ENCODE measurements at regions not wholly inside any gene's neighbourhood (a gene's known extent, or its start where the extent isn't known, plus 50 kb on each side); places are given as distances from the start of the nearest gene placed in this dataset.

DNA sequence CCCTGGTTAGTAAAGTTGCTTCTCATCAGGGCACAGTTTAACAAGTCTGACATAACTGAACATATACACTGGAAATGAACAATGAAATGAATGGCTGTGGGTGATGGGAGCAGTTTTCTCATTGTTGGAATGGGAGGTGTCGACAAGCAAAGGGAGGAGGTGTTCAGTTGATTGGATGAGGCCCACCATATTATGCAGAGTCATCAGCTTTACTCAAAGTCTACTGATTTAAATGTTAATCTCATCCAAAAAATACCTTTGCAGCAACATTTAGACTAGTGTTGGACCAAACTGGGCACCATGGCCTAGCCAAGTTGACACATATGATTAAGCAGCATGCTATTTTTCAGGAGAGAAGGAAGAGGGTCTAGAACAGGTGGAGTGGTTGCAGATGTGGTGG lies 201.7 kb downstream of the RAMP3 start:
- DNase-seq: no peak

GRCh38 chr7:45359776-45360175 lies 202.2 kb downstream of the RAMP3 start:
- DNase-seq: no peak

GRCh38 chr7:45363669-45364068 lies 206.1 kb downstream of the RAMP3 start:
- no peak for DNase-seq

DNA sequence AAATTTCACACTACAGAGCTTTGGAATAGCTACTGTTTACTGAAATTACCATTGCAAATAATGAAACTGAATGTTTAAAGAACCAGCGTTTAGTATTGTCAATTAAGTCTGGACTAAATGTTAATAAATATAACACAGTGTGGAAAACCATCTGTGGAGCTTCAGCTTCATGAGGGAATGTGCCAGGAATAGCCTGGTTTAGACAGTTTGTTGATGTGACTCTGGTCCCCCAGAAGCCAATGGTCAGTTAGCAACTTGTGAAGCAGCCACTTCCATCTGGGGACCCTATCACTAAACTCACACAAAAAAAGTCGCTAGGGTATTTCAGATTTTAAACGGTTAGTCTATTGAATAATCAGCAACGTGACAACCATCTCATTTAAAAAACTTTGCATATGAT lies 207.8 kb downstream of the RAMP3 start:
- DNase-seq: no peak

DNA sequence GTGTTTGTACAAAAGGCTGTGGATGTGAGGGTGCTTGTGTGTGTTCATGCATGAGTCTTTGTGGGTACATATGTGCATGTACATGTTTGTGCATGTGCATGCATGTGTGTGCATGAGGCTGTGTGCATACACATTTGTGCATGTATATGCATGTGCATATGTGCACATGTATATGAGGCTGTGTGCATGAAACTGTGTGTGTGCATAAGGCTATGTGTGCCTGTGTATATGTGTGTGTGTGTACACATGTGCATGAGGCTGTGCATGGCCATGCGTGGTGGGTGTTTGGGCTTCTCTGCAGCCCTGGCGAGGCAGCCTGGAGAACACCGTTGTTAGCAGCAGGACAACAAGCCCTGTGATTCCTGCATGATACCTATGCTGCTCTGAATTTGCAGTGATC lies 207.7 kb upstream of the ADCY1 start:
- DNase-seq: no peak

DNA sequence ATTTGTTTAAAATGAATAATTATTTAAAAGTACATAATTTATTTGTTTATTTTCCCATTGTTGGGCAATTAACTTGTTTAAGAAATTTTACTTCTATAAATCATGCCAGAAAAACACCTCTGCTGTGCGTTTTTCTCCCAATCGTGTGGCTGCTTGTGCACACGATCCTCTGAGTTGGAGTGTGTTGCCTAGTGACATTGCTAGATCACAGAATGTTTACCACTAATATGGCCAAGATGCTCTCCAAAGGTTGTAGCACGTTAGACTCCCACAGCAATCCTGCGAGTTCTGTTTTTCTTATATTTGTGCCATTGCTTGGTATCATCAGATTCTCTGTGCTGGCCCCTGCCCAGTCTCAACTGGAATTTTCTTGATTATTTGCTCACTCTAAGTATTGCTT lies 207.1 kb upstream of the ADCY1 start:
- DNase-seq: no peak

DNA sequence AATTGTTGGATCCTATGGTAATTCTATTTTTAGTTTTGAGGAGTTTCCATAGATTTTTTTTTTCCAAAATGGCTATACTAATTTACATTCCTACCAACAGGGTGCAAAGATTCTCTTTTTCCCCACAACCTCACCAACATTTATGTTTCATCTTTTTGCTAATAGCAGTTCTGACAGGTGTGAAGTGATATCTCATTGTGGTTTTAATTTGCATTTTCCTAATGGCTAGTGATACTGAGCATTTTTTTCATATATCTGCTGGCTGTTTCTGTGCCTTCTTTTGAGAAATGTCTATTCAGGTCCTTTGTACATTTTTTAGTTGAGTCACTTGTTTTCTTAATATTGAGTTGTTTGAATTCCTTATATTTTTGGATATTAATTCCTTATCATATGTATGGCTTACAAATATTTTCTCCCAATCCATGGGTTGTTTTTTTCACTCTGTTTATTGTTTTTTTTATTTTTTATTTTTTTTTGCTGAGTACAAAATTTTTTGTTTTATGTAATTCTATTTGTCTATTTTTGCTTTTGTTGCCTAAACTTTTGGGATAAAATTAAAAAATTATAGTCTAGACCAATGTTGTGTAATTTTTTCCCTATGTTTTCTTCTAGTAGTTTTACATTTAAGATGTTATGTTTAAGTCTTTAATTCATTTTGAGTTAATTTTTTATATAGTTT lies 205.9 kb upstream of the ADCY1 start:
- DNase-seq: no peak

GRCh38 chr7:45384499-45384898 lies 189.7 kb upstream of the ADCY1 start:
- no peak for DNase-seq

- DNase-seq: no peak
These were observed 186.3 kb upstream of the ADCY1 start for GRCh38 chr7:45387837-45388236.

DNA sequence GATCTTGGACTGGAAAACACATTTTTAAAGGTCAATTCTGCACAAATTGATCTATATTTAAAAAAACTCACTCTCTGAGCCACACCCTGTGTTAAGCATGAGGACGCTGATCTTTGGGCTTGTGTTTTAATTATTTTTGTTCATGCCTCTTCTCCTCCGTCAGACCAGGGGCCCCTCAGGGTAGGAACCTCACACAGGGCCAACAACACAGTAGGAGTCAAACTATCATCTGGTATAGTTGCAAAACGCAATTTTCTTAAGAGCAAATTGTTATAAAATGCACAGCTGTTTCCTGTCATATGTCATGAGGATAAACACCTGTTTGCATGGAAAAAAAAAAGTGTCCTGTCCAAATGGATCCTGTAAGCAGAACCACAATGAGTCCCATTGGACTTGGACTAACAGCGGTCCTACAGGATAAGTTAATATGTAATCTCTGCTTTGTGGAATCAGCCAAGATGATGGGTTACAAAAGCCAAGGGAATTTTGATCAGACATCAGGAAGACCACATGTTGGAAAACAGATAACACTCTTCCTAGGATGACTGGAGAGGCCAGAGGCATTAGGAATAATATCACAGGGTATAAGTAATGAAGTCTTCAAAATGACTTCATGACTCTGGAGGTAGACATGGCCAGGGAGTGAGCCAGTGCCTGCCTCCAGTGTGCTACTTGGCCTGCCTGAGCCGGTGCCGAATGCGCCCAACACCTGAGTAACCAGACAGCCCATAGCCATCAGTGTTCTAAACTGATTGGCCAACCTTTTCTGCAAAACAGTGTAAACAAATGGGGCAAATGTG lies 184.9 kb upstream of the ADCY1 start:
- DNase-seq: no peak

GRCh38 chr7:45390180-45390579 lies 184.0 kb upstream of the ADCY1 start:
- DNase-seq: no peak

DNA sequence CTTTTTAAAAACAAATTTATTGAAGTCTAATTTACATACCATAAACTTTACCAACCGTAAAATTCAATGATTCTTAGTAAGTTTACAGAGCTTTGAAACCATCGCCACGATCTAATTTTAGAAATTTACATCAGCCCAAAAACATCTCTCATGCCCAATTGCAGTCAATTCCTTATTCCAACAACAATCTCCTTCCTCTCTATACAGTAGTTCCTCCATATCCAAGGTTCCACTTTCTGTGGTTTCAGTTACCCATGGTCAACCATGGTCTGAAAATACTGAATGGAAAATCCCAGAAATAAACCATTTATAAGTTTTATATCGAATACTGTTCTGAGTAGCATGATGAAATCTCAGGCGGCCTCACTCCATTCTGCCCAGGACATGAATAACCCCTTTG lies 183.4 kb upstream of the ADCY1 start:
- DNase-seq: no peak

DNA sequence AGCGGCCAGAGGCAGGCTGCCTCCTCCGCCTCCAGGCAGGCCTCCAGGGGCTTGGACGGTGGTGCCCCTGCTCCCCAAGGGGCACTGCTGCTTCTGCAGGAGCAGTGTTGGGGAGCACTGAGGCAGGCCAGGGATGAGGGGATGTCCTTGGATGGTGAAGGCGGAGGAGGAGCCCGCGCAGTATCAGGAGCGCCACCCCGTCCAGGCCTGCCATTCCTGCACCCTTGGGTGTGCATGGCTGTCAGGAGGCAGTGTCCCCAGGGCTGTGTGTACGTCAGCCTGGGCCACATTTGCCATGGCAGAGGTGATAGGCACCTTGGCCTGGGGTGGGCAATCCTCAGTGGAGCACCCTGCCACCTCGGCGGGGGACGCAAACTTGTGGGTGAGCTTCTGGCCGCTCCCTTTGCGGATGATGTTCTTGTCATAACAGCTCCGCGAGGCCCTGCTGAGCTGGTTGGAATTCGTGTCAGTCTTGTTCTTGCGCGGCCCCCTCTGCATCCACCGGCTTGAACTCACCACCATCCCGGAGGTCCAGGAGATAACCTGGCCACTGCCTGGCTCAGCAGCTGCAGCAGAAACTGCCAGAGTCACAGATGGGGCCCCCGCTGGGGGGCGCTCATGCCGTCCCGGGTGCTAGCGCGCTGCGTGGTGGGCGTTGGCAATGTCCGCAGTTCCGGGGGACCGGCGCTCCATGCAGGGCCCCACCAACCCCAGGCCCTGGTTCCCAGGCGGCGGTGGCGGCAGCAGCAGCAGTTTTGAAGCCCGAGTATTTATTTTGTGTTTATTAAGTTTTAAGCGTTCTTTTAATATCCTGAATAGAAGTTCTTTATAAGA lies 182.3 kb upstream of the ADCY1 start:
- DNase-seq: no peak

DNA sequence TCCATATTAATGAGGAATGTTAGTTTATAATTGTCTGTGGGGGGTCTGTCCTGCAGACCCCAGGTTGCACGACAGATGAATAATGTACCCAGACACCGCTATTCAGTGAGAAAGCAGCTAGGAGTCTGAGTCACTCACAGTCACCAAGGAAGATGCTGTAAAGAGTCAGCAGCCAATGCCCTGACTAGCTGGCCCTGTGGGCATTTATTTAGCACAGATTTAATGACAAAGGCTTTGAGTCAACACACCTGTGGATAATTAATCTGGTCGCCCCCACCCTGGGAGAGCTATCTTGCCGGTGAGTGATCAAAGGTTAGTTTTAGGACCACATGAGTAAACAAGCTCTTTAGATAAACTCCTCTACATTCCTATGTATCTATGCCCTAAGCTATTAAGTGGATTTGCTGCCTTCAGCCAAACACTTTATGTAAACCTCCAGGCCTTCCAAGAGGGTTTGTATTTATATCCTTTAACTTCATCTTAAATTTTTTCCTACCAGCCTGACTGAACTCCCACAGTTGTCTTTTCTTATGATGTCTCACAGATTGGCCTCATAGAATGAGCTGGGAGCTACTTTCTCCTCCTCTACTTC lies 180.0 kb upstream of the ADCY1 start:
- no peak for DNase-seq

- DNase-seq: no peak
These were observed 175.1 kb upstream of the ADCY1 start for GRCh38 chr7:45399069-45399468.

DNA sequence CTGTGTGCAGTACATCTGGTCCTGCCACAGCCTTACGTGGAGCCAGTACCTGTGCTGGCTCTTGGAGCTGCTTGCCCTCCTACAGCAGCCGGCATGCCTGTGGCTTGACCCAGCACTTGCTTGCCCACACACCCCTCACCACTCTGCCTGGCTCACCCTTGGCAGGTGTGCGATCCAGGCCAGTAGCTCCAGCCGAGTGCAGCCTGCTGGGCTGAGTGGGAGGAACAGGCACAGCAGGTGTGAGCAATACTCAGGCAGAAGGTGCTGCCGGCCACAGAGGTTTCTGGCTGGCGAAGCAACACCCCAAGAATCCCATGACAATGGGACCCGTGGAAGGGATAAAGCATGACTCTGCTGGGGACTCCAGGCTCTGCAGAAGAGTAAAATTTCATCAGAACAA lies 173.5 kb upstream of the ADCY1 start:
- DNase-seq: no peak

- DNase-seq: no peak
These were observed 173.0 kb upstream of the ADCY1 start for GRCh38 chr7:45401155-45401554.

DNA sequence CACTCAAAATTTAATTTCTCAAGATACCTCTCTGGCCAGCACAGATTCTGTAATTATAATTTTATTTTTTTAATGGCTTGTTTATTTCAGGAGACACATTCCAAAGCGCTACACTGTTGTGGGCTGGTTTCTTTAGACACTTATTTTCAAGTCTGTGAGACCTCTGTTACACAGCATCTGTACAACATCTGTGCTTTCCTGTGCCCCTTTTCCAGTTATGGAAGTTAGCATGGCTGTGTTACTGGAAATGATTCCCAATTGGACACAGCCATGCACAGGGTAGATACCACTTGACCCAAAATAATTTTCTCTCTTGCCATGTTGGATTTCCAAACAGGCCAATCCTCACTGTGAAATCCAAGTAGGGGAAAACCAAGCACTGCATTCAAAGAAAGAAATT lies 172.3 kb upstream of the ADCY1 start:
- no peak for DNase-seq

GRCh38 chr7:45402480-45403218 lies 171.5 kb upstream of the ADCY1 start:
- no peak for DNase-seq

- DNase-seq: no peak
These were observed 169.5 kb upstream of the ADCY1 start for GRCh38 chr7:45404622-45405021.

DNA sequence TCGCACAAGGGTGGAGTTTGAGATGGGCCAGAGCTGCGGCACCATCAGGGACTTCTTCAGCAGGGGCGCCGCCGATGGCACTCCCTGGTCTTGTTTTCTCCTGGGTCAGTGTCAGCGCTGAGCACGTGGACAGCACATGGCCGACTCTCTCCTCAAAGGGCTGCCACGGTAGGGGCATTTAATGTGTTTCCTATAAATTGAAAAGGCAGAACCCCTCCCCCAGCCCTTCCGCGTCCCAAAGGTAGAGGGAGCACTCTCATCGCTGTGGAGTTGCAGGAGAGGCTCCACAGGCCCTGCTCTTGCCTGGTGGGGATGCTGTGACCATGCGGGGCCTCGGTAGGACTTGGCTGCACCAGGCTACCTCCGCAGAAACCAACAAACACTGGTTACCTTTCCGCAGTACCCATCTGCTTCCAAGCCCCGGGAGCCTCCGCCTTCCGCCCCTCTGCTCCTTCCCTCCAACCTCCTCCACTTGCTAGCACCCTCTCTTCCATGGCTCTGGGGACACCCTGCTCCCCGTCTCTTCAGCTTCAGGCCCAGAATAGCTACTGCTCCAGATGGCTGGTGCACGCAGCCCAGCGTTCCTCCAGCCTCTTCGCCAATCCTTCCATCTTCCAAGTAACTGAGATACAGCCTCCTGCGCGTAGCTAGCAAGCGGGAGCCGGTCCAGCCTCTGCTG lies 166.3 kb upstream of the ADCY1 start:
- DNase-seq: no peak

GRCh38 chr7:45408409-45408737 lies 165.8 kb upstream of the ADCY1 start:
- no peak for DNase-seq
